Prostate gland (tissue), 2 donors: ENCODE measurements at regions not wholly inside any gene's neighbourhood (a gene's known extent, or its start where the extent isn't known, plus 50 kb on each side); places are given as distances from the start of the nearest gene placed in this dataset.

ENCODE experiments used
- DNase-seq: peaks from one replicate; pipeline ENCODE4 v3.0.0-alpha.2; 2019; ENCODE audit warnings: low spot score
- H3K27ac ChIP-seq, 2 donors: fragments of 200-600 bp; sonication (generic); 2 replicates each; pipeline ENCODE4 v1.5.1; 2017 to 2019
- H3K27me3 ChIP-seq: fragments of 200-600 bp; sonication (generic); replicated peaks from 2 replicates; pipeline ENCODE4 v1.5.1; 2019; ENCODE audit not compliant: insufficient read depth
- H3K36me3 ChIP-seq, 2 donors: fragments of 200-600 bp; sonication (generic); 1 replicate in 1 of 2; 2 replicates in 1 of 2; pipeline versions ENCODE4 v1.5.1 to v1.8.1; 2017 to 2019
- H3K4me1 ChIP-seq: fragments of 200-600 bp; sonication (generic); replicated peaks from 2 replicates; pipeline ENCODE4 v1.5.1; 2019
- H3K4me3 ChIP-seq, 2 donors: fragments of 200-600 bp; sonication (generic); 2 replicates each; pipeline ENCODE4 v1.5.1; 2017 to 2019
- H3K9me3 ChIP-seq: fragments of 200-600 bp; sonication (generic); 2 replicates; pipeline ENCODE4 v1.5.1; 2017
- CTCF ChIP-seq, 4 experiments: fragments of 200-600 bp in 2 of 4; fragments of 450-650 bp in 2 of 4; sonication (generic) in 2 of 4; IDR thresholded peaks; 1 replicate in 3 of 4; 2 replicates in 1 of 4; pipeline ENCODE4 v1.5.1; 2016 to 2019; ENCODE audit warnings: antibody characterized with exemption in 4 of 4, mild to moderate bottlenecking in 2 of 4, moderate library complexity in 2 of 4
- POLR2A ChIP-seq: fragments of 450-650 bp; IDR thresholded peaks from one replicate; pipeline ENCODE4 v1.6.1; 2016; ENCODE audit warnings: antibody characterized with exemption, mild to moderate bottlenecking
- POLR2AphosphoS5 ChIP-seq: sonication (generic); formaldehyde crosslinking; IDR thresholded peaks from one replicate; pipeline ENCODE4 v1.6.1; 2017; ENCODE audit warnings: antibody characterized with exemption
- WGBS: methylation state at CpG from one replicate; pipeline ENCODE4 v1.1.5; 2018; 5-methylcytosine and 5-hydroxymethylcytosine counted together
- intact Hi-C: fragments of 100-400 bp; cut with DNase I; formaldehyde crosslinking; loops from one replicate; pipeline ENCODE4 v1.14.2; 2022

DNA sequence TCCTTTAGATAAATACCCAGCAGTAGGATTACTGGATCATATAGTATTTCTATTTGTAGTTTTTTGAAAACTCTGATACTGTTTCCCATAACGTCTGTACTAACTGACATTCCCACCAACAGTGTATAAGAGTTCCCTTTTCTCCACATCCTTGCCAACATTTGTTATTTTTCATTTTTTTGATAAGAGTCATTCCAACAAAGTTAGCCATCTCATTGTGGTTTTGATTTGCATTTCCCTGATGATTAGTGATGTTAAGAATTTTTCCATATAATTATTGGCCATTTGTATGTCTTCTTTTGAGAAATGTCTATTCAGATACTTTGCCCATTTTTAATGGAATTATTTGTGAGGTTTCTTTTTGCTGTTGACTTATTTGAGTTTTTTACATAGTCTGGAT lies 486.0 kb downstream of the FLRT2 start:
- intact Hi-C loops: no loop called here
- Histone ChIP-seq H3K4me1 (no peaks in the 10 kb centered on the region), H3K27ac (no peak overlapping the region), H3K27me3 (no peaks in the 10 kb centered on the region), H3K4me3 (no peak overlapping the region), H3K9me3 (no peaks in the 10 kb centered on the region), H3K36me3 (no peaks in the 10 kb centered on the region)
- 79% methylated on average over 1 of the region's 1 CpG for WGBS
- DNase-seq: no peak
- TF ChIP-seq CTCF (IDR thresholded peaks at IDR 0.05) (no peak), POLR2AphosphoS5 (no peak), POLR2A (no peak)

GRCh38 chr14:86015511-86015910 lies 485.6 kb downstream of the FLRT2 start:
- no peak overlapping the region for H3K27ac ChIP-seq
- no peak for DNase-seq
- WGBS: 83% methylated on average over 1 of the region's 1 CpG
- H3K9me3 ChIP-seq: no peaks in the 10 kb centered on the region
- no peaks in the 10 kb centered on the region for H3K4me1 ChIP-seq
- no peak overlapping the region for H3K4me3 ChIP-seq
- no peaks in the 10 kb centered on the region for H3K27me3 ChIP-seq
- TF ChIP-seq POLR2A: no peak
- no peak for TF ChIP-seq POLR2AphosphoS5
- no peak for TF ChIP-seq CTCF (IDR thresholded peaks at IDR 0.05)
- no peaks in the 10 kb centered on the region for H3K36me3 ChIP-seq
- intact Hi-C loops: no loop called here

DNA sequence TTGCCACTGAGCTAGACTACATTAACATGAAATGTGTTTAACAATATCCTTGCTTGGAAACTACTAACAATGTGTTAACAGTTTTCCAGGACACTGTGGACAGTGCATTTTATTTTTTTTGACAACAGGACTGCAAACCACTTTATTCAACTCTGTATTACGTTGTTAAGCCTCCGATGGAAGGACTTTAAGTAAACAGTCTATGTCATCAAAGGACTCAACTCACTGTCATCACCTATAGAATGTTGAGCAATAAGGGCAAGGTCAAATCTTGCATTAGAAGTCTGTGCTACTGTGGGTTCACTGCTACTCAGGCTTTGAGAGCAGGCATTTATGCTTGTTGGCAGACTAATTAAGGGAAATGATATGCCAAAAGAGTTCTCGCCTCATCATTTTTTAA lies 483.7 kb downstream of the FLRT2 start:
- 30% methylated on average over 3 of the region's 3 CpGs for WGBS
- H3K9me3 ChIP-seq: no peaks in the 10 kb centered on the region
- no peak for TF ChIP-seq POLR2AphosphoS5
- no peak for TF ChIP-seq CTCF (IDR thresholded peaks at IDR 0.05)
- TF ChIP-seq POLR2A: no peak
- no peaks in the 10 kb centered on the region for H3K27me3 ChIP-seq
- no peaks in the 10 kb centered on the region for H3K36me3 ChIP-seq
- H3K4me3 ChIP-seq: no peak overlapping the region
- no peaks in the 10 kb centered on the region for H3K4me1 ChIP-seq
- H3K27ac ChIP-seq: no peak overlapping the region
- no peak for DNase-seq
- intact Hi-C loops: no loop called here

GRCh38 chr14:86012461-86012860 lies 482.5 kb downstream of the FLRT2 start:
- 9% methylated on average over 1 of the region's 1 CpG for WGBS
- DNase-seq: no peak

More at GRCh38 chr14:86012461-86012860, 482.5 kb downstream of the FLRT2 start:
- H3K4me3 ChIP-seq: no peak overlapping the region
- no peaks in the 10 kb centered on the region for H3K9me3 ChIP-seq
- intact Hi-C loops: no loop called here
- no peaks in the 10 kb centered on the region for H3K27me3 ChIP-seq
- H3K4me1 ChIP-seq: no peaks in the 10 kb centered on the region
- H3K36me3 ChIP-seq: no peaks in the 10 kb centered on the region
- no peak overlapping the region for H3K27ac ChIP-seq
- TF ChIP-seq CTCF (IDR thresholded peaks at IDR 0.05) (no peak), POLR2AphosphoS5 (no peak), POLR2A (no peak)
